ENCODE measurements at regions not wholly inside any gene's neighbourhood (a gene's known extent, or its start where the extent isn't known, plus 50 kb on each side); places are given as distances from the start of the nearest gene placed in this dataset.
"Not testable (repeated sequence)": the region's sequence is repeated elsewhere in the genome, so short reads cannot be mapped to it uniquely, and the experiment has no call there.

- no peak for TF ChIP-seq CTCF (IDR thresholded peaks at IDR 0.05)
- Histone ChIP-seq H3K4me3 (no peak overlapping the region), H3K27ac (no peak overlapping the region)
- DNase-seq (ENCODE audit: low spot score) = no peak
Measured at GRCh38 chr7:46089281-46089680, 168.2 kb upstream of the IGFBP3 start.

- H3K4me3 ChIP-seq; DNase-seq (ENCODE audit: low spot score); H3K27ac ChIP-seq: not testable (repeated sequence)
Measured at GRCh38 chr7:46088486-46088885, 167.4 kb upstream of the IGFBP3 start.

- no peak for TF ChIP-seq CTCF (IDR thresholded peaks at IDR 0.05)
- H3K4me3 ChIP-seq = no peak overlapping the region
- no peak for DNase-seq (ENCODE audit: low spot score)
- H3K27ac ChIP-seq = no peak overlapping the region
Measured at GRCh38 chr7:46080595-46081159, 159.6 kb upstream of the IGFBP3 start.

- no peak for DNase-seq (ENCODE audit: low spot score)
- no peak for TF ChIP-seq CTCF (IDR thresholded peaks at IDR 0.05)
- Histone ChIP-seq H3K27ac (no peak overlapping the region), H3K4me3 (no peak overlapping the region)
Measured at GRCh38 chr7:46079421-46079820, 158.3 kb upstream of the IGFBP3 start.

- Histone ChIP-seq H3K4me3 (no peak overlapping the region), H3K27ac (no peak overlapping the region)
- no peak for TF ChIP-seq CTCF (IDR thresholded peaks at IDR 0.05)
- DNase-seq (ENCODE audit: low spot score) = no peak
Measured at GRCh38 chr7:46076527-46076926, 155.5 kb upstream of the IGFBP3 start.

GRCh38 chr7:46072722-46073121 lies 151.7 kb upstream of the IGFBP3 start:
- no peak overlapping the region for H3K27ac ChIP-seq
- DNase-seq (ENCODE audit: low spot score) = no peak
- TF ChIP-seq CTCF (IDR thresholded peaks at IDR 0.05) = no peak
- H3K4me3 ChIP-seq = no peak overlapping the region

GRCh38 chr7:46071601-46072000 lies 150.5 kb upstream of the IGFBP3 start:
- no peak overlapping the region for H3K4me3 ChIP-seq
- no peak overlapping the region for H3K27ac ChIP-seq
- DNase-seq (ENCODE audit: low spot score) = no peak
- TF ChIP-seq CTCF (IDR thresholded peaks at IDR 0.05) = no peak

GRCh38 chr7:46071076-46071475 lies 150.0 kb upstream of the IGFBP3 start:
- TF ChIP-seq CTCF (IDR thresholded peaks at IDR 0.05) = no peak
- Histone ChIP-seq H3K27ac (no peak overlapping the region), H3K4me3 (no peak overlapping the region)
- no peak for DNase-seq (ENCODE audit: low spot score)
